ENCODE measurements at regions not wholly inside any gene's neighbourhood (a gene's known extent, or its start where the extent isn't known, plus 50 kb on each side); places are given as distances from the start of the nearest gene placed in this dataset.

- H3K9me3 ChIP-seq, result no peaks in the 10 kb centered on the region
- WGBS, 3 donors, result 80 to 91% (median 87%) methylated on average over 14 of the region's 14 CpGs
- intact Hi-C loops (cut with DNase I), result loop anchor here in 1 of 2 donors (2.0 kb wide), 1 partner anchor 71 kb away; no protein-coding TSS in a partner anchor
- ATAC-seq (peak in 3 of 4 donors; percentile 41 to 51 (median 49)), DNase-seq (no peak)
- H3K4me3 ChIP-seq, result no peak overlapping the region
- no peaks in the 10 kb centered on the region for H3K36me3 ChIP-seq (ENCODE audit: insufficient read depth in 1 of 2, low read depth in 1 of 2)
- H3K27ac ChIP-seq, result no peak overlapping the region
- H3K4me1 ChIP-seq, result peaks cover 13% of the 10 kb centered on the region
- TF ChIP-seq, protein P1, sequence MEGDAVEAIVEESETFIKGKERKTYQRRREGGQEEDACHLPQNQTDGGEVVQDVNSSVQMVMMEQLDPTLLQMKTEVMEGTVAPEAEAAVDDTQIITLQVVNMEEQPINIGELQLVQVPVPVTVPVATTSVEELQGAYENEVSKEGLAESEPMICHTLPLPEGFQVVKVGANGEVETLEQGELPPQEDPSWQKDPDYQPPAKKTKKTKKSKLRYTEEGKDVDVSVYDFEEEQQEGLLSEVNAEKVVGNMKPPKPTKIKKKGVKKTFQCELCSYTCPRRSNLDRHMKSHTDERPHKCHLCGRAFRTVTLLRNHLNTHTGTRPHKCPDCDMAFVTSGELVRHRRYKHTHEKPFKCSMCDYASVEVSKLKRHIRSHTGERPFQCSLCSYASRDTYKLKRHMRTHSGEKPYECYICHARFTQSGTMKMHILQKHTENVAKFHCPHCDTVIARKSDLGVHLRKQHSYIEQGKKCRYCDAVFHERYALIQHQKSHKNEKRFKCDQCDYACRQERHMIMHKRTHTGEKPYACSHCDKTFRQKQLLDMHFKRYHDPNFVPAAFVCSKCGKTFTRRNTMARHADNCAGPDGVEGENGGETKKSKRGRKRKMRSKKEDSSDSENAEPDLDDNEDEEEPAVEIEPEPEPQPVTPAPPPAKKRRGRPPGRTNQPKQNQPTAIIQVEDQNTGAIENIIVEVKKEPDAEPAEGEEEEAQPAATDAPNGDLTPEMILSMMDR (IDR thresholded peaks at IDR 0.05), result no peak
- H3K27me3 ChIP-seq (ENCODE audit: insufficient read depth in 3 of 3, low read length in 2 of 3), result no peaks in the 10 kb centered on the region
These were observed 77.6 kb upstream of the SEC11C start for GRCh38 chr18:59061914-59062642.

GRCh38 chr18:59062643-59063006 is 77.1 kb upstream of the SEC11C start:
- no peak overlapping the region for H3K4me3 ChIP-seq
- H3K4me1 ChIP-seq, result peaks cover 13% of the 10 kb centered on the region
- no peak for ATAC-seq
- TF ChIP-seq, protein P1 (IDR thresholded peaks at IDR 0.05), result no peak
- DNase-seq, result no peak
- H3K36me3 ChIP-seq (ENCODE audit: insufficient read depth in 1 of 2, low read depth in 1 of 2), result no peaks in the 10 kb centered on the region
- intact Hi-C loops (cut with DNase I), result loop anchor here in 1 of 2 donors (2.0 kb wide), 1 partner anchor 72 kb away; no protein-coding TSS in a partner anchor
- peak overlapping the region; percentile 80 for H3K27ac ChIP-seq
- H3K27me3 ChIP-seq (ENCODE audit: insufficient read depth in 3 of 3, low read length in 2 of 3), result no peaks in the 10 kb centered on the region
- no peaks in the 10 kb centered on the region for H3K9me3 ChIP-seq
- 95 to 96% (median 96%) methylated on average over 12 to 13 of the region's 13 CpGs for WGBS, 3 donors

DNA sequence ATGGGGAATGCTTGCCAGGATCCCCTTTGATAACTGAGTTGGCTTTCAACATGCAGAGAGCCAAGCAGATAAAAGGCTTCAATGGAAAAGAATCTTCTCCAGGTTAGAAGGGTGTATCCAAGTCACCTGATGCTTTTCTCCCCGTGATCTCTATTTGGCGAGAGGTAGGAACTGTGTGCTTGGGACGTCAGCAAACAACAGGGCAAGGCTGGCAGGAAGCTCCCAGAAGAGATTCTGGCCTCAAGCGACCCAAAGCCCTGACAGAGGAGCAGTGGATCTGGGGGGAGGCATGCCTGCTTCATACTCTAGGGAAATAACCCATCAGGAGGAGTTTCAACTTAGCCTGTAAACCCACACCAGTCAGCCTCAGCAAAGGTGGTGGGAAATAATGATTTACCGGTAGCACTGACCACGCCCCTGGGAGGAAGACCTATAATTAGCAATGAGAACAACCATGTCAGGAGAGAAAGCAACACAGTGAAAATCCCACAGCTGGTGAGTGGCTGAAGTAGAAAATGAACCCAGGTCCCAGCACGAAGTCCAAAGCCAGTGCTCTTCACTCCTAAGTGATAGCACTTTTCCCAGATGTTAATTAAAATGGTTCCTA is 76.3 kb upstream of the SEC11C start:
- no peaks in the 10 kb centered on the region for H3K9me3 ChIP-seq
- H3K4me1 ChIP-seq, result peaks cover 13% of the 10 kb centered on the region
- TF ChIP-seq, protein P1 (IDR thresholded peaks at IDR 0.05), result no peak
- no peaks in the 10 kb centered on the region for H3K36me3 ChIP-seq (ENCODE audit: insufficient read depth in 1 of 2, low read depth in 1 of 2)
- no peak overlapping the region for H3K4me3 ChIP-seq
- no peaks in the 10 kb centered on the region for H3K27me3 ChIP-seq (ENCODE audit: insufficient read depth in 3 of 3, low read length in 2 of 3)
- peak overlapping the region; percentile 80 for H3K27ac ChIP-seq
- ATAC-seq, result peak; percentile 58 to 91 (median 90)
- WGBS, 3 donors, result 21 to 33% (median 22%) methylated on average over 7 of the region's 7 CpGs
- intact Hi-C loops (cut with DNase I), result loop anchor here in 1 of 2 donors (2.0 kb wide), 1 partner anchor 73 kb away; no protein-coding TSS in a partner anchor
- DNase-seq, result no peak

- WGBS, 3 donors, result 53 to 74% (median 68%) methylated on average over 4 of the region's 4 CpGs
- Histone ChIP-seq H3K27me3 (ENCODE audit: insufficient read depth in 3 of 3, low read length in 2 of 3) (no peaks in the 10 kb centered on the region), H3K4me3 (no peak overlapping the region), H3K36me3 (ENCODE audit: insufficient read depth in 1 of 2, low read depth in 1 of 2) (no peaks in the 10 kb centered on the region), H3K4me1 (peaks cover 13% of the 10 kb centered on the region), H3K9me3 (no peaks in the 10 kb centered on the region), H3K27ac (peak overlapping the region; percentile 80)
- ATAC-seq, result peak in 3 of 4 donors; percentile 48 to 75 (median 73)
- DNase-seq, result no peak
- TF ChIP-seq, protein P1 (IDR thresholded peaks at IDR 0.05), result no peak
- intact Hi-C loops (cut with DNase I), result loop anchor here in 1 of 2 donors (2.0 kb wide), 1 partner anchor 73 kb away; no protein-coding TSS in a partner anchor
These were observed 75.8 kb upstream of the SEC11C start for GRCh38 chr18:59063912-59064311.

All from psoas muscle (tissue), 7 donors.